Esophagus muscularis mucosa (tissue), 4 donors: ENCODE measurements at regions not wholly inside any gene's neighbourhood (a gene's known extent, or its start where the extent isn't known, plus 50 kb on each side); places are given as distances from the start of the nearest gene placed in this dataset.

Source experiments
- EP300 ChIP-seq: sonication (generic); formaldehyde crosslinking; IDR thresholded peaks from one replicate; pipeline ENCODE4 v1.6.1; 2017; ENCODE audit warnings: antibody characterized with exemption
- POLR2A ChIP-seq: fragments of 450-650 bp; IDR thresholded peaks from one replicate; pipeline ENCODE4 v1.6.1; 2017; ENCODE audit warnings: antibody characterized with exemption, moderate library complexity, mild to moderate bottlenecking, low read depth
- POLR2AphosphoS5 ChIP-seq, 2 donors: sonication (generic); formaldehyde crosslinking; IDR thresholded peaks; one replicate each; pipeline ENCODE4 v1.6.1; 2017; ENCODE audit warnings: antibody characterized with exemption in 2 of 2
- TF ChIP-seq, protein P1 (sequence below), 3 experiments: fragments of 200-600 bp in 2 of 3; fragments of 450-650 bp in 1 of 3; sonication (generic) in 2 of 3; IDR thresholded peaks; one replicate each; pipeline ENCODE4 v1.5.1; 2017 to 2019; ENCODE audit warnings: antibody characterized with exemption in 3 of 3, mild to moderate bottlenecking in 2 of 3, moderate library complexity in 1 of 3

- TF ChIP-seq, protein P1, sequence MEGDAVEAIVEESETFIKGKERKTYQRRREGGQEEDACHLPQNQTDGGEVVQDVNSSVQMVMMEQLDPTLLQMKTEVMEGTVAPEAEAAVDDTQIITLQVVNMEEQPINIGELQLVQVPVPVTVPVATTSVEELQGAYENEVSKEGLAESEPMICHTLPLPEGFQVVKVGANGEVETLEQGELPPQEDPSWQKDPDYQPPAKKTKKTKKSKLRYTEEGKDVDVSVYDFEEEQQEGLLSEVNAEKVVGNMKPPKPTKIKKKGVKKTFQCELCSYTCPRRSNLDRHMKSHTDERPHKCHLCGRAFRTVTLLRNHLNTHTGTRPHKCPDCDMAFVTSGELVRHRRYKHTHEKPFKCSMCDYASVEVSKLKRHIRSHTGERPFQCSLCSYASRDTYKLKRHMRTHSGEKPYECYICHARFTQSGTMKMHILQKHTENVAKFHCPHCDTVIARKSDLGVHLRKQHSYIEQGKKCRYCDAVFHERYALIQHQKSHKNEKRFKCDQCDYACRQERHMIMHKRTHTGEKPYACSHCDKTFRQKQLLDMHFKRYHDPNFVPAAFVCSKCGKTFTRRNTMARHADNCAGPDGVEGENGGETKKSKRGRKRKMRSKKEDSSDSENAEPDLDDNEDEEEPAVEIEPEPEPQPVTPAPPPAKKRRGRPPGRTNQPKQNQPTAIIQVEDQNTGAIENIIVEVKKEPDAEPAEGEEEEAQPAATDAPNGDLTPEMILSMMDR (IDR thresholded peaks at IDR 0.05): no peak
- no peak for TF ChIP-seq POLR2A
- no peak for TF ChIP-seq EP300
- TF ChIP-seq POLR2AphosphoS5 (IDR thresholded peaks at IDR 0.05): no peak
Observed at GRCh38 chr14:22266142-22266442, 322.9 kb downstream of the DAD1 start.
